ENCODE measurements at regions not wholly inside any gene's neighbourhood (a gene's known extent, or its start where the extent isn't known, plus 50 kb on each side); places are given as distances from the start of the nearest gene placed in this dataset.
A peak's percentile ranks its signal among the peaks of the same experiment; 100 is the strongest.
"Not testable (repeated sequence)": the region's sequence is repeated elsewhere in the genome, so short reads cannot be mapped to it uniquely, and the experiment has no call there.

DNA sequence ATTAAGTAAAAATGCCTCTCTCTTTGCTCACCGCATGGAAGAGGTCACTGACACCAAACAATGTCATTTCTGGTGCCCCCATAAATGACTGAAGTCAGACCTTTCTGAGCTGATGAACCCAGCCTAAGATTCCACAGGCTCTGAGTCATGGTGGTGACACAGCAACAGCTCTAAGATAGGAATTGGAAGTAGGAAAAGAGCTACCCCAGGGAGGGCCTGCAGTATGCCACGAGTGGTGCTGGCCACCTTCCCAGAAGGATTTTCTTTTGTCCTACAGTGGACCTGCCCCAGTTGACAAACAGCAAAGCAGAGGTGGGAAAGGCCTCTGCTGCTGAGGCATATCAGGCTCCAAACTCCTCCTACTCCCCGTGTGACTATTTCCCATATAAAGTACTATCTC lies 208.1 kb downstream of the MINAR1 start:
- H3K4me3 ChIP-seq (ENCODE audit: low read length), result no peak overlapping the region
- H3K27me3 ChIP-seq (ENCODE audit: control insufficient read depth, insufficient read depth, low read length), result no peaks in the 10 kb centered on the region
- peak overlapping the region; percentile 32 for H3K4me2 ChIP-seq (ENCODE audit: low read length)
- no peaks in the 10 kb centered on the region for H3K36me3 ChIP-seq (ENCODE audit: insufficient read depth, low read length)
- no peak overlapping the region for H3K9ac ChIP-seq (ENCODE audit: low read depth, low read length)
- H3K9me3 ChIP-seq (replicated peaks; ENCODE audit: low read length), result no peaks in the 10 kb centered on the region
- peaks cover 32% of the 10 kb centered on the region for H3K4me1 ChIP-seq (ENCODE audit: control insufficient read depth, insufficient read depth, low read length)

DNA sequence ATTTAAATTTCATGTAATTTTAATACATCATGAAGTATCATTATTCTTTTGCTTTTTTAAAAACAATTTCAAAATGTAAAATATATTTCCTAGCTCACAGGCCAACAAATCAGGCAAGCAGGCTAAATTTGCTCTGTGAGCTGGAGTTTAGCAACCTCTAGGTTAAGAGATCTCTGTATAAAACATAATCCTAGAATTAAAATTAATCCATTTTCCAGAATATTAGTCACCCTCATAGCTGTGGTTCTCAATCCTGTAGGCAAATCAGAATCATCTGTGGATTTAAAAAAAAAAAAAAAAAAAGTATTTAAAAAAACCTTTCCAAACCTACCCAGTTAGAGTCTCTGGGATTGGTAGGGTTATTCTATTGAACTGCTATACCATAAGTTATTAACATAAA lies 209.7 kb downstream of the MINAR1 start:
- no peak overlapping the region for H3K4me3 ChIP-seq (ENCODE audit: low read length)
- H3K9ac ChIP-seq (ENCODE audit: low read depth, low read length), result no peak overlapping the region
- H3K4me1 ChIP-seq (ENCODE audit: control insufficient read depth, insufficient read depth, low read length), result peaks cover 28% of the 10 kb centered on the region
- H3K9me3 ChIP-seq (replicated peaks; ENCODE audit: low read length), result no peaks in the 10 kb centered on the region
- no peak overlapping the region for H3K4me2 ChIP-seq (ENCODE audit: low read length)
- H3K27me3 ChIP-seq (ENCODE audit: control insufficient read depth, insufficient read depth, low read length), result no peaks in the 10 kb centered on the region
- no peaks in the 10 kb centered on the region for H3K36me3 ChIP-seq (ENCODE audit: insufficient read depth, low read length)

DNA sequence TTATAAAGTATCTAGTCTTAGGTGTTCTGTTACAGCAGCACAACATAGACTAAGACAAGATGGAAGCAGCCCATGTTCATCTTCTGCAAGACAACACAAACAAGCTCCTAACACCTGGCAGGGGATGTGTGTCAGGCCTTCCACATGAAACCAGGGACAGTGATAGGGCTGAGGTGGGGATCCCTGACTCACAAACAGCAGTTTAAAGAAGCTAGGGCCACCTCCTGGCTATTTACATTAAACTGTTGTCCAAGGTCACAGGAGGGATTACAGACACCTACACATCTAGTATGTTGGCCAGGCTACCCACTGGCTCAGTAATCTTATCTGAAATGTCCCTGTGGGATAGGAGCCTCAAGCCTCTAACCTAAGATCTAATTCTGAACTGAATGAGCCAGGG lies 211.3 kb downstream of the MINAR1 start:
- Histone ChIP-seq H3K36me3 (ENCODE audit: insufficient read depth, low read length) (no peaks in the 10 kb centered on the region), H3K9ac (ENCODE audit: low read depth, low read length) (no peak overlapping the region), H3K4me1 (ENCODE audit: control insufficient read depth, insufficient read depth, low read length) (peaks cover 28% of the 10 kb centered on the region), H3K4me2 (ENCODE audit: low read length) (no peak overlapping the region), H3K4me3 (ENCODE audit: low read length) (no peak overlapping the region), H3K27me3 (ENCODE audit: control insufficient read depth, insufficient read depth, low read length) (no peaks in the 10 kb centered on the region), H3K9me3 (replicated peaks; ENCODE audit: low read length) (no peaks in the 10 kb centered on the region)

DNA sequence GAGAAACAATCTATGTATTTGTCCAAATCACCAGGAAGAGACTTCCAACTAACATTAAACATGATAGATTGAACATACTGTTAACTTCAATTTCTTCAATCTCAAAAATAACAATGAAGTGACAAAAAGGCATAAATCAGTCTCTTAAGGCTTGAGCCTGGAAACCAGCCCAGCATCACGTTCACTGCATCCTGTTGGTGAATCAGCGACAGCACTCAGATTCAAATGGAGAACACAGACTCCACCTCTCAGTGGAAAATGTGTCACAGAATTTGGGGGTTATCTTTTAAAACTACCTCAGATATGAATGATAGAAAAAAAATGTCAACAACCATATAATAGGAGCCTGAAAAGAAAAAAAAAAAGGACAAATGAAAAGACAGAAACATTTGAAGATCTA lies 212.0 kb downstream of the MINAR1 start:
- no peak overlapping the region for H3K4me2 ChIP-seq (ENCODE audit: low read length)
- H3K4me1 ChIP-seq (ENCODE audit: control insufficient read depth, insufficient read depth, low read length), result peaks cover 28% of the 10 kb centered on the region
- H3K9me3 ChIP-seq (replicated peaks; ENCODE audit: low read length), result no peaks in the 10 kb centered on the region
- H3K9ac ChIP-seq (ENCODE audit: low read depth, low read length), result no peak overlapping the region
- no peak overlapping the region for H3K4me3 ChIP-seq (ENCODE audit: low read length)
- no peaks in the 10 kb centered on the region for H3K27me3 ChIP-seq (ENCODE audit: control insufficient read depth, insufficient read depth, low read length)
- no peaks in the 10 kb centered on the region for H3K36me3 ChIP-seq (ENCODE audit: insufficient read depth, low read length)

DNA sequence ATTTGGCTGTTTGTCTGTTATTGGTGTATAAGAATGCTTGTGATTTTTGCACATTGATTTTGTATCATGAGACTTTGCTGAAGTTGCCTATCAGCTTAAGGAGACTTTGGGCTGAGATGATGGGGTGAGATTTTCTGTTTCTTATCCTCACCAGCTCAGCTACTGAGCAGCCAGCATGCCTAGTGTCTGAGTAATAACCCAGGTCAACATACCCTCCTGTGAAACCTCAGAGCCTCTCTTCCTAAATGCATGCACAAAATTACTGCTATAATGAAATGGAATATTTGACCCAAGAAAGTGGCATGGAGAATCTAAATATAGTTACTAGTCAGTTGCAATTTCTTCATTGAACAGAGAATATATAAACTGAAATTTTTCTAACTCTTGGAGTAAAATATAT lies 220.8 kb downstream of the MINAR1 start:
- not testable (repeated sequence) for H3K4me3 ChIP-seq (ENCODE audit: low read length); H3K4me2 ChIP-seq (ENCODE audit: low read length); H3K9ac ChIP-seq (ENCODE audit: low read depth, low read length); H3K36me3 ChIP-seq (ENCODE audit: insufficient read depth, low read length); H3K4me1 ChIP-seq (ENCODE audit: control insufficient read depth, insufficient read depth, low read length); H3K27me3 ChIP-seq (ENCODE audit: control insufficient read depth, insufficient read depth, low read length); H3K9me3 ChIP-seq (replicated peaks; ENCODE audit: low read length)

DNA sequence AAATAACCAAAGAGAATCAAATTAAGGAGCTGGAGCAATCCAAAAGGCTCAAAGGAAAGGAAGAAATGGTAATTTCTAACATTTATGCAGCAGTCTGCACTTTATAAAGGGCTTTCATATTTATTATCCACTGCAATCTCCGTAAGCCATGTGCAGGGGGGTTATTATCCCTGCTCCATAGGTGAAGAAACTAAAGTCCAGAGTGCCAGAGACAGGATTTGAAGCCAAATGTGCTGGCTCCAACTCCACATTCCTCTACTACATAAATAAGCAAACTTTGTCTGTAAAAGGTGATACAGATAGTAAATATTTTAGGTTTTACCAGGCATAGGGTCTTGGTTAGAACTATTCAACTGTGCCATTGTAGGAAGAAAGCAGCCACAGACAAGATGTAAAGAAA lies 221.4 kb downstream of the MINAR1 start:
- Histone ChIP-seq H3K9ac (ENCODE audit: low read depth, low read length) (no peak overlapping the region), H3K27me3 (ENCODE audit: control insufficient read depth, insufficient read depth, low read length) (no peaks in the 10 kb centered on the region), H3K36me3 (ENCODE audit: insufficient read depth, low read length) (no peaks in the 10 kb centered on the region), H3K4me3 (ENCODE audit: low read length) (no peak overlapping the region), H3K9me3 (replicated peaks; ENCODE audit: low read length) (no peaks in the 10 kb centered on the region), H3K4me2 (ENCODE audit: low read length) (no peak overlapping the region), H3K4me1 (ENCODE audit: control insufficient read depth, insufficient read depth, low read length) (no peaks in the 10 kb centered on the region)

DNA sequence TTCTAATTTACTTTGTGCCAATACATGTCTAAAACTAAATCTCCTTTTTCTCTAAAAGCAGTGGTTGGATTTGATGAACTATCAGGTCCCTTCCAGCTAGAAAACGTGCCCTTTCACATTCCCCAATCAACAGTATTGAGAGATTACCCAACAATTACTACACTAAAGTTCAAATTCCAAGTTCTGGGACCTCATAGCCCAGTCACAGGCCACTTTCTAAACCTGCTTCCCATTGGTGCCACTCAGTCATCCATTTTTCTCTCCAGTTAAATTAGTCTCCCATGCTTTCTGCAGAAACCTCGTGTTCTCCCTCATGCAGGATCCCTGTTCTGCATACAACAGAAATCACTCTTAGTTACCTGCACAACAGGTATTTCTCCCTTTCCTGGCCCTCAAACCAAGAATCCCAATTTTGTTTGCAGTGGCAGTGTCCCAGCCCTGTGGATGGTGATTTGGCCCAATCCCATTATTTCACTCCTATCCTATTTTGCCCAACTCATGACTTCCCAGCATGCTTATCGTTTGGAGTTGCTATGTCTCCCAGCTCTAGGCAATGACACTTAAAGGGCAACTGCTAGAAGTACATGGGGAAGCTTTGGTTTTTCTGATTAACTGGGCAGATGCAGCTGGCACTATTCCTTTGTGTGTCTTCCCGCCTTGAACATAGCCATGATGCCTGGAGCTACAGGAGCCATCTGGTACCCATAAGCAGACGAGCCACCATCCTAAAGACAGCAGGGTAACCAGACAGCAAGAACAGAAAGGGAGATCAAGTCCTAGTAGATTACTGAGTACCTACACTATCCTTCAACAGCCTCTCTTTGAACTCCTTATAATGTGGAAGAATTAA lies 224.2 kb downstream of the MINAR1 start:
- H3K4me3 ChIP-seq (ENCODE audit: low read length), result no peak overlapping the region
- no peaks in the 10 kb centered on the region for H3K4me1 ChIP-seq (ENCODE audit: control insufficient read depth, insufficient read depth, low read length)
- no peak overlapping the region for H3K4me2 ChIP-seq (ENCODE audit: low read length)
- H3K9me3 ChIP-seq (replicated peaks; ENCODE audit: low read length), result no peaks in the 10 kb centered on the region
- no peak overlapping the region for H3K9ac ChIP-seq (ENCODE audit: low read depth, low read length)
- H3K36me3 ChIP-seq (ENCODE audit: insufficient read depth, low read length), result no peaks in the 10 kb centered on the region
- no peaks in the 10 kb centered on the region for H3K27me3 ChIP-seq (ENCODE audit: control insufficient read depth, insufficient read depth, low read length)

DNA sequence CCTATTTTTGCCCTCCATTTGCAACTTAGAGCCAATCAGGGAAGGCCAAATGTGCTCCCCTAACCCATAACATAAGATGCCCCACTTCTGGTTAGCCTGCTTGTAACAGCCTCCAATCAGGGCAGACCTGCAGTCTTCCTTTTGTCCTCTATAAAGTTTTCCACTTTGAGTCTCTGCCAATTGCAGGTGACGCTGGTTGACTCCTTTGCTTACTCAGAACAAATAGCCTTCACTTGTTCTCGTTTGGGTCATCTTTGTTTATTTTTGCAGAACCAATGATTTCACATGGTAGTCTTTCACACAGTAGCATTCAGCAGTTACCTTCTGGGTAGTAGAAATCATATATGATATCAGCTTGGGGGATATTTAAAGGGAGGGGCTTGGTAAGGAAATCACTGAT lies 225.6 kb downstream of the MINAR1 start:
- Histone ChIP-seq H3K4me1 (ENCODE audit: control insufficient read depth, insufficient read depth, low read length) (no peaks in the 10 kb centered on the region), H3K36me3 (ENCODE audit: insufficient read depth, low read length) (no peaks in the 10 kb centered on the region), H3K9me3 (replicated peaks; ENCODE audit: low read length) (no peaks in the 10 kb centered on the region), H3K4me3 (ENCODE audit: low read length) (no peak overlapping the region), H3K9ac (ENCODE audit: low read depth, low read length) (no peak overlapping the region), H3K27me3 (ENCODE audit: control insufficient read depth, insufficient read depth, low read length) (no peaks in the 10 kb centered on the region), H3K4me2 (ENCODE audit: low read length) (no peak overlapping the region)

DNA sequence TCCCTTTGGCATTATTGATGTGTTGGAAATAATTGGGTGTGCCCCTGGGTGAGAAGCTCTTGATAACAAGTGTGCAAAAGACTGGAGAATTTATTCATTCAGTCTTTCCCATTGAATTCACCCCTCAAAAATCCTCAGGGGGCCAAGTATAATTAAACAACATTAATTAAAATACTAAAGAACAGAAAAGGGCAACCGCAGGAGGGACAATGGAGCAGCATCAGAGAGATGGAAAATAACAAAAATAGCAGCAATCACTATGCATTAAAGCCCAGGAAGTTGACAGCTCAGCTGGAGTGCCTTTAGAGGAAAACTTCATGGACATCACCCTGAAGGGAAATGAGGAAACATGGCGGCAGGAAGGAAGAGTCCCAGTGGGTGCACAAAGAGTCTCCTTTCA lies 227.6 kb downstream of the MINAR1 start:
- no peaks in the 10 kb centered on the region for H3K4me1 ChIP-seq (ENCODE audit: control insufficient read depth, insufficient read depth, low read length)
- H3K36me3 ChIP-seq (ENCODE audit: insufficient read depth, low read length), result no peaks in the 10 kb centered on the region
- no peak overlapping the region for H3K4me3 ChIP-seq (ENCODE audit: low read length)
- no peaks in the 10 kb centered on the region for H3K9me3 ChIP-seq (replicated peaks; ENCODE audit: low read length)
- no peak overlapping the region for H3K4me2 ChIP-seq (ENCODE audit: low read length)
- no peak overlapping the region for H3K9ac ChIP-seq (ENCODE audit: low read depth, low read length)
- H3K27me3 ChIP-seq (ENCODE audit: control insufficient read depth, insufficient read depth, low read length), result no peaks in the 10 kb centered on the region

DNA sequence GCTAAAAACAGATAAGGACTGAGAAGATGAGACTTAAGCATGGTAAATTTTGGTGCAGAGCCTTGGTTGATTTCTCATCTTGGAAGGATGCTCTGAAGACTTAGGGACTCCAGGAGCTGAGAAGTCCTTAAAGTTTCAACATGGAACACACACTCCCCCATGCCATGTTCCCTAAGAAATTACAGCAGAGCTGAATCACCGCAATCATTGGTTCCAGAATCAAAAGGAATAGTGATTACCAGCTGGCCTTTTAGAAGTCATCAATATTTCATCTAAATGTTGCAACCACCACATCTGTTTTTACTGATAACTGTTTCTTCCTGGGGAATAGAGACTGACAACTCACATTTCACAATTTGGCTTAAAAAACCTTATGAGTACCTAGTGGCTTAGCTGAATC lies 229.3 kb downstream of the MINAR1 start:
- H3K9ac ChIP-seq (ENCODE audit: low read depth, low read length), result no peak overlapping the region
- no peaks in the 10 kb centered on the region for H3K9me3 ChIP-seq (replicated peaks; ENCODE audit: low read length)

DNA sequence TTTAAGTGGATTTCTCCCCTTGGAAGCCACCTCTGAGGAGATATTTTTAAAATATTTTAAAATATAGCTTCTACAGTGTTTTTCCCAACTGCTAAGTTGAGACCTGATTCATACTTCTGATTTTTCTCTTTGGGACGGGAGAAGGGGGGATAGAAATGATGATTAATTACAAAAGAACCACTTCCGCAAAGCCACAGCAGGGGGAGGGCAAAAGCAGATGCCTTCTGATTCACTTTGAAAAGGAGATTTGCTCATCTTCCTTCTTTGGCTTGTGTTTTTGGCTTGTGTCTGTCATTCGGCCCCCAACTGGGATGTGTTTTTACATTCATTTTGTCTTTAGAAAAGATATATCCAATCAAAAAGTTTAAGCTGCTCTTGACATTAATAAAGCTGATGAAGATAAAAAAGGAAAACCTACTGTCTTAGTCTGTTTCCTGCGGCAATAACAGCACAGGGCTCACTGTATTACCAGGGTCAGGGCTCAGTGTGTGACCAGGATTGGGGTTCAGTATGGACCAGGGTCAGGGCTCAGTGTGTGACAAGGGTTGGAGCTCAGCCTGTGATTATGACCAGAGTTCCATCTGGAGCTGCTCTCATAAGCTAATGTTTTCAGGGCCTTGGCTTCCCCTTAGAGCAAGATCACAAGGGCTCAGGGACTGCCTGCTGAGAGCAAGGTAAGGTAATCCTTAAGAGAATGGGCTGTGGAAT lies 223.2 kb downstream of the MTHFS start:
- Histone ChIP-seq H3K27me3 (ENCODE audit: control insufficient read depth, insufficient read depth, low read length) (no peaks in the 10 kb centered on the region), H3K36me3 (ENCODE audit: insufficient read depth, low read length) (no peaks in the 10 kb centered on the region), H3K4me1 (ENCODE audit: control insufficient read depth, insufficient read depth, low read length) (peaks cover 20% of the 10 kb centered on the region), H3K4me3 (ENCODE audit: low read length) (no peak overlapping the region), H3K9ac (ENCODE audit: low read depth, low read length) (peak overlapping the region; percentile 62), H3K4me2 (ENCODE audit: low read length) (peak overlapping the region; percentile 55), H3K9me3 (replicated peaks; ENCODE audit: low read length) (no peaks in the 10 kb centered on the region)

More for the DNA sequence above, 229.3 kb downstream of the MINAR1 start:
- H3K27me3 ChIP-seq (ENCODE audit: control insufficient read depth, insufficient read depth, low read length), result no peaks in the 10 kb centered on the region
- H3K4me1 ChIP-seq (ENCODE audit: control insufficient read depth, insufficient read depth, low read length), result no peaks in the 10 kb centered on the region
- no peaks in the 10 kb centered on the region for H3K36me3 ChIP-seq (ENCODE audit: insufficient read depth, low read length)
- H3K4me3 ChIP-seq (ENCODE audit: low read length), result no peak overlapping the region
- H3K4me2 ChIP-seq (ENCODE audit: low read length), result no peak overlapping the region

DNA sequence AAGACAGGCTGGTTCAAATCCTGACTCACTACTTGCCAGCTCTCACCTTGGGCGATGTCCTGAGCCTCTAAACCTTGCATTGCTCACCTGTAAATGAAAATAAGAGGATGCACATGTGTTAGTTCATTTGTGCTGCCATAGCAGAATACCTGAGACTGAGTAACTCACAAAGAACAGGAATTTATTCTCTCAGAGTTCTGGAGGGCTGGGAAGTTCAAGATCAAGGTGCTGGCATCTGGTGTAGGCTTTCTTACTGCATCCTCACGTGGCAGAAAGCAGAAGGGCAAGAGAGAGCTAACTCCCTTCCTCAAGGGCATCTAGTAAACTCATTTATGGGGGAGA lies 222.7 kb downstream of the MTHFS start:
- Histone ChIP-seq H3K4me2 (ENCODE audit: low read length) (no peak overlapping the region), H3K9ac (ENCODE audit: low read depth, low read length) (peak overlapping the region; percentile 54), H3K27me3 (ENCODE audit: control insufficient read depth, insufficient read depth, low read length) (no peaks in the 10 kb centered on the region), H3K4me3 (ENCODE audit: low read length) (no peak overlapping the region), H3K4me1 (ENCODE audit: control insufficient read depth, insufficient read depth, low read length) (peaks cover 20% of the 10 kb centered on the region), H3K9me3 (replicated peaks; ENCODE audit: low read length) (no peaks in the 10 kb centered on the region), H3K36me3 (ENCODE audit: insufficient read depth, low read length) (no peaks in the 10 kb centered on the region)

Measured in skeletal muscle satellite cell (primary cell).